Coronary artery (tissue), 2 donors: ENCODE measurements at regions not wholly inside any gene's neighbourhood (a gene's known extent, or its start where the extent isn't known, plus 50 kb on each side); places are given as distances from the start of the nearest gene placed in this dataset.

Source experiments
- DNase-seq: peaks from one replicate; pipeline ENCODE4 v3.0.0-alpha.2; 2017; ENCODE audit warnings: low spot score
- H3K27ac ChIP-seq, 2 donors: fragments of 200-600 bp; sonication (generic); one replicate each; pipeline ENCODE4 v1.5.1; 2016 to 2019
- H3K4me3 ChIP-seq: fragments of 200-600 bp; sonication (generic); 2 replicates; pipeline ENCODE4 v1.5.1; 2016; ENCODE audit warnings: mild to moderate bottlenecking, moderate library complexity
- TF ChIP-seq, protein P1 (sequence below): fragments of 200-600 bp; sonication (generic); IDR thresholded peaks from one replicate; pipeline ENCODE4 v1.5.1; 2019; ENCODE audit warnings: antibody characterized with exemption

DNA sequence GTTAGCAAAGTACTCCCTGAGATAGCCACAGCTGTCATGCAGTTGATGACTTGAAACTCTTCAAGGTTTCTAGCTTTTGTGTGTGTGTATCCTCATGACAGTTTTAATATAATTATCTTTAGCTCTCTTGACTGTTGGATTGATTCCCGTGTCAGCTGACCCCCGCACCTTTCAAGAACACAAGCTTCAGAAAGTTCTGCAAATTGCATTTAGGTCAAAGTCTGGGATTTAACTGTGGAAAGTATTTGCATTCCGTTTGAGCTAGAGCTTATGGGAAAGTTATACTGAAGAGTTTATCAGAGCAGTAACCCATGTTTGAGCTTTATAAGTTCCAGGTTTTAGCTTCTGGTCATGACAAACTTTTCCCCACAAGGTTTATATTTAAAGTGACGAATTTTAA lies 380.1 kb upstream of the CHRM3 start:
- no peak for DNase-seq
- H3K27ac ChIP-seq = no peak overlapping the region
- TF ChIP-seq, protein P1, sequence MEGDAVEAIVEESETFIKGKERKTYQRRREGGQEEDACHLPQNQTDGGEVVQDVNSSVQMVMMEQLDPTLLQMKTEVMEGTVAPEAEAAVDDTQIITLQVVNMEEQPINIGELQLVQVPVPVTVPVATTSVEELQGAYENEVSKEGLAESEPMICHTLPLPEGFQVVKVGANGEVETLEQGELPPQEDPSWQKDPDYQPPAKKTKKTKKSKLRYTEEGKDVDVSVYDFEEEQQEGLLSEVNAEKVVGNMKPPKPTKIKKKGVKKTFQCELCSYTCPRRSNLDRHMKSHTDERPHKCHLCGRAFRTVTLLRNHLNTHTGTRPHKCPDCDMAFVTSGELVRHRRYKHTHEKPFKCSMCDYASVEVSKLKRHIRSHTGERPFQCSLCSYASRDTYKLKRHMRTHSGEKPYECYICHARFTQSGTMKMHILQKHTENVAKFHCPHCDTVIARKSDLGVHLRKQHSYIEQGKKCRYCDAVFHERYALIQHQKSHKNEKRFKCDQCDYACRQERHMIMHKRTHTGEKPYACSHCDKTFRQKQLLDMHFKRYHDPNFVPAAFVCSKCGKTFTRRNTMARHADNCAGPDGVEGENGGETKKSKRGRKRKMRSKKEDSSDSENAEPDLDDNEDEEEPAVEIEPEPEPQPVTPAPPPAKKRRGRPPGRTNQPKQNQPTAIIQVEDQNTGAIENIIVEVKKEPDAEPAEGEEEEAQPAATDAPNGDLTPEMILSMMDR = no peak
- no peak overlapping the region for H3K4me3 ChIP-seq

DNA sequence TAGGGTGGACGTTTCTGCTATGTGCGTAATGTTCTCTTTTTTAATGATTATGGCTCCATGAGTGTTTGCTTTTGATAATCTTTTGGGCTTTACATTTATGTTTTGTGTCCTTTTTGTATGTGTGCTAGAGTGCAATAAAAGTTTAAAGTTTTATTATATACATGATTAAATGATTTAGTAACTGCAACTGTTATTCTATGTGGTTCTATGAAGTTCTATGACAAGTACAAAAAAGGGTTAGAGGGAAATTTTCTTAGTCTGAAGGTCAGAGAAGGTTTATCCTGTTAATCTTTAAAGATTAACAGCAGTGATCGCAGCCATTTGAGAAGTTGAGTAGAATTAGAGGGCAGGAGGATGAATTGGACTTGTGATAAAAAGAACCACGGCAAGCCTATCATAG lies 386.4 kb upstream of the CHRM3 start:
- TF ChIP-seq, protein P1 = no peak
- no peak overlapping the region for H3K27ac ChIP-seq
- H3K4me3 ChIP-seq = no peak overlapping the region
- no peak for DNase-seq

DNA sequence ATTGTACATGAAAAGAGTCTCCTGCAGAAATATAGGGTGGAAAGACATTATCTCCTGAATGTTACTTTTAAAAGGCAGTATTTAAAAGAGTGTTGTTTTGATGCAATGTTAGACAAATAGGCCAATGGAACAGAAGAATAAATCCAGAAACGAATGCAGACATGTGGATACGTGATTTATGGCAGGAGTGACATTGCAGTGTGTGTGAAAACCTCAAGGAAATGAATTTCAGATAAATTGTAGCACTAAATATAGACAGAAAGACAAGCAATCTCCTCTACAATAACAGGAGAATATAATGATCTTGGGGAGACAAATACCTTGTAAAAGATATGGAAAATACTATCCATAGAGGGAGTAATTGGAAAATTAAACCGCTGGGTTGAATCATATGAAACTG lies 387.8 kb upstream of the CHRM3 start:
- Histone ChIP-seq H3K27ac (no peak overlapping the region), H3K4me3 (no peak overlapping the region)
- no peak for DNase-seq
- TF ChIP-seq, protein P1 = no peak

DNA sequence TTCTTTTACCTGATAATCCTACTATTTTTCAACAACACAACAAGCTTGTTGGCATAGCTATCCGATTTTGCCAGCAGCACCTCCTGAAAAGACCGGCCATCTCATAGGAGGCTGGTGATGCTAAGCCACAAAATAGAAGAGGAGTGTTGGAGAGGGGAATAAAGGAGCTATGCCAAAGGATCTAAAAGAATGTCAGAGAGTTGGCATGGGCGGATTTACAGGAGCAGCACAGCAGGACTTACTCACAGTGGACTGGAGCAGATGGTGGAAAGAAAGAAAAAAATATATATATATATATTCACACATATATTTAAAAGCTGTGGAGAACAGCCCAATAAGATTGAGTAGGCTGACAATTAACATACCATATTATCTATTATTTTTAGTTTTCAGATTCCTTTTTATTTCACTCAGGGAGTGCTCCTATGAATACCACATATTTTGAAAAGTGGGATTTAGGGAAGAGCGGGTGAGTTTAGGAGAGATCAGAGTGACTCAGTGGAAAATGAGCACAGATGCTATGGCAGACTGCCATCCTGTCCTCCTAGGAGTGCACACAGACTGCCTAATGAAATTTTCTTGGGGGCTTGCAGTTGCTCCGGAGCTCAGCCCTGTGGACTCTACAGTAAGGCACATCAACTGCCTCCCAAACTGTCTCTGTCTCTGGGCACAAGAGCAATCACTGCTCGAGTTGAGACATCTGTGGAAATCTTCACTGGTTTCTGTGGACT lies 394.4 kb upstream of the CHRM3 start:
- TF ChIP-seq, protein P1 = no peak
- Histone ChIP-seq H3K27ac (no peak overlapping the region), H3K4me3 (no peak overlapping the region)
- no peak for DNase-seq

DNA sequence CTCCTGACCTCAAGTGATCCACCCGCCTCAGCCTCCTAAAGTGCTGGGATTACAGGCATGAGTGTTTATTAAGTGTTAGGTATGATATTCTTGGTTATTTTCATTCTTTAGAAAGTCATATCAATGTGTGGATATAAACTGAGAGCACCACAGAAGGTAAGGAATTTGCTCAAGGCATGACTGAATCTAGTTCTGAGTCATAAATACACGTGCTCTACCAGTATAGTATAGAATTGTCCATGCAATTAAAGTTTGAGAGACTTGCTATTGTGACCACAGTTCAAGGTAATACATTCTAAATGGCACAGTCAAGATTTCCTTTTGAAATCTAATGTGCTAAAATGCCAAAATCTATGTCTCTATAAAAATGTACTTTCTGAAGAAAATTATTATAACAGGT lies 401.1 kb upstream of the CHRM3 start:
- Histone ChIP-seq H3K4me3 (no peak overlapping the region), H3K27ac (no peak overlapping the region)
- no peak for DNase-seq
- TF ChIP-seq, protein P1 = no peak

DNA sequence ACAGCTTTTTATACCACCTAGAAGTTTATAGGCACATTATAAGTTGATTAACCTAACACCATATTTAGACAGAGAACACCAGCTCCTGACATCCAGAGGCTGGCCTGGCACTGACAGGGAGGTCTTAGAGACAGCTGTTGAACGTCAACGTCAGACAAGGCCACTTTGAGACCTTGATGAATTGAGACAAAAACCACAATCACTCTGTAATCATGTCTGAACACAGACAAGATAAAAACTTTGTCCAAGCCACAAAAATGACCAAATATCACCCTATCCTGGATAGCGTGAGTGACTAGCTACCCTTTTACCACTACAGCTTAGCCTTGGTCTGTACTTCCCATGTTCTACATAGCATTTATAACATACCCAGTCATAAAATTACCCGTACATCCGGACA lies 403.6 kb upstream of the CHRM3 start:
- Histone ChIP-seq H3K4me3 (no peak overlapping the region), H3K27ac (no peak overlapping the region)
- TF ChIP-seq, protein P1 = no peak
- no peak for DNase-seq

DNA sequence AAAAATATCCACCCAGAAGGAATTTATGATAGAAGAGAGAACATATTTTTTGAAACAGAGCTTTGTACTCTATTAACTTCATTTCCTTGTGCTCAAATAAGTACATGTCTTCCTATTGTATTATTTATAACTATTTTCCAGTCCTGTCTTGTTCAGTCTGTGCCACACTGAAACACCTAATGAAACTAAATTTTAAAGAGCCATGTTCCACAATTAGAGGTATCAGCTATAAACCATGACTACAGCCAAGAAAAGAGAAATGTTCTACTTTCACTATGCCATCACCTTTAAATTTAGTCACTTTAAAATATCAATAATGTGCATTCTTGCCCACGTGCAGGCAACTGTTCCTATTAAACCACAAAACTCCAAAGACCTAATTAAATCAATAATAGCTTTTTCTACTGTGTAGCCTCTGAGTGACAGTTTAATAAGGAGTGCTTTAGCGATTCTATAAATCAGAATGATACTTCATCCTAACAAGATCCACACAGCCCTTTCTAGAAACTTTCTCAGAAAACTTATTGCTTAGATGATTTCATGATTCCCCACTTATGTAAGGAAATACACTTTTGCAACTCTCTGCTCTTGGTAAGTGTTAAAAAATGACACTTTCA lies 404.9 kb upstream of the CHRM3 start:
- H3K4me3 ChIP-seq = no peak overlapping the region
- H3K27ac ChIP-seq = no peak overlapping the region
- no peak for DNase-seq
- TF ChIP-seq, protein P1 = no peak
